ENCODE measurements at regions not wholly inside any gene's neighbourhood (a gene's known extent, or its start where the extent isn't known, plus 50 kb on each side); places are given as distances from the start of the nearest gene placed in this dataset.

DNA sequence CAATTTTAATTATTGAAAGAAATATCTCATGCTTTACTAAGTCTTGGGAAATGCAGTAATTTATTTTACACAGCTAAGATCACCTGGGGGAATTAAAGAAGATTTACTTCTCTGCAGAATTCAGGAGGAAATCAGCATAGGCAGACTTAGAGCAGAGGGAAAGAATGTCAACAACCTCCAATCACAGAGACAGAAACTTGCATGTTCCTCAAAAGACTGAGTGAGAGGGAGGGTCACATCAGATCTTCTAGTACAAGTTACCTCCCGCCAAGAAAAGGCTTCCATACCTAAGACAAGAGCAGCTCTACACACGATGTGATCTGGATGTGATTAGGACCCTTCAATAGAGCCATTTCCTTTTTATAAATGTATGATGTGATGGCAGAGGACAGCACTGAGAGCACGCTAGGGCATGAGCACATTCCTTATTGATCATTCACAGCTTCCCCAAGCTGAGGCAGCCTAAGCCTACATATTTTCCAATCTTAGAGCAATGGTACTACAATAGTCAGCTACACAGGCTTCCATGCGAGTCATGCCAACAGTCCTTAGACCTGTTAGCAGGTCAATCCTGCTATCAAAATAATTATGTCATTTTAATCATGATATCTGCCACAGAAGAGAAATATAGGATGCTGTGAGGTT is 403.3 kb downstream of the ETNK1 start:
- no peaks in the 10 kb centered on the region for H3K27me3 ChIP-seq (ENCODE audit: control insufficient read depth, insufficient read depth, low read length)
- no peak overlapping the region for H3K4me3 ChIP-seq (ENCODE audit: low read depth, low read length)
- TF ChIP-seq, protein P1, sequence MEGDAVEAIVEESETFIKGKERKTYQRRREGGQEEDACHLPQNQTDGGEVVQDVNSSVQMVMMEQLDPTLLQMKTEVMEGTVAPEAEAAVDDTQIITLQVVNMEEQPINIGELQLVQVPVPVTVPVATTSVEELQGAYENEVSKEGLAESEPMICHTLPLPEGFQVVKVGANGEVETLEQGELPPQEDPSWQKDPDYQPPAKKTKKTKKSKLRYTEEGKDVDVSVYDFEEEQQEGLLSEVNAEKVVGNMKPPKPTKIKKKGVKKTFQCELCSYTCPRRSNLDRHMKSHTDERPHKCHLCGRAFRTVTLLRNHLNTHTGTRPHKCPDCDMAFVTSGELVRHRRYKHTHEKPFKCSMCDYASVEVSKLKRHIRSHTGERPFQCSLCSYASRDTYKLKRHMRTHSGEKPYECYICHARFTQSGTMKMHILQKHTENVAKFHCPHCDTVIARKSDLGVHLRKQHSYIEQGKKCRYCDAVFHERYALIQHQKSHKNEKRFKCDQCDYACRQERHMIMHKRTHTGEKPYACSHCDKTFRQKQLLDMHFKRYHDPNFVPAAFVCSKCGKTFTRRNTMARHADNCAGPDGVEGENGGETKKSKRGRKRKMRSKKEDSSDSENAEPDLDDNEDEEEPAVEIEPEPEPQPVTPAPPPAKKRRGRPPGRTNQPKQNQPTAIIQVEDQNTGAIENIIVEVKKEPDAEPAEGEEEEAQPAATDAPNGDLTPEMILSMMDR (IDR thresholded peaks at IDR 0.05; ENCODE audit: insufficient read depth, low read length, poor library complexity, severe bottlenecking) = no peak
- no peak for DNase-seq (ENCODE audit: low read depth)
- no peaks in the 10 kb centered on the region for H3K36me3 ChIP-seq (ENCODE audit: control insufficient read depth, insufficient read depth, low read length)

DNA sequence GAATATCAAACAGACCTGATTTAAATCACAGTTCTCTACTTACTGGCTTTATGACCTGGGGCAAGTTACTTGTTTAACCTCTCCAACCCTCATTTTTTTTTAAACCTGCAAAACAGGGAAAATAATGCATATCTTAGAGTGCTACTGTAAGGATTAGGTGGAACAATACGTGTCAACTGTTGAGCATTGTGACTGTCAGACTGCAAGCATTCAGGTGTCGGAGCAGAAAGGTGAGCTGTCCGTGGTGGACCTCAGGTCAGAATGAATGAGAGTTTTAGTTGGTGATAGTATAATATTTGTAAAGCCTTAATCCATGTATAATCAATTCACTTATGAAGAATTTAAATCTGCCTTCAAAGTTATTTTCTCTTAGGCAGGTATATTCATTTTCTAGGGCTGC is 404.2 kb downstream of the ETNK1 start:
- TF ChIP-seq, protein P1 (IDR thresholded peaks at IDR 0.05; ENCODE audit: insufficient read depth, low read length, poor library complexity, severe bottlenecking) = no peak
- DNase-seq (ENCODE audit: low read depth) = no peak
- H3K36me3 ChIP-seq (ENCODE audit: control insufficient read depth, insufficient read depth, low read length) = no peaks in the 10 kb centered on the region
- H3K27me3 ChIP-seq (ENCODE audit: control insufficient read depth, insufficient read depth, low read length) = no peaks in the 10 kb centered on the region
- H3K4me3 ChIP-seq (ENCODE audit: low read depth, low read length) = no peak overlapping the region

DNA sequence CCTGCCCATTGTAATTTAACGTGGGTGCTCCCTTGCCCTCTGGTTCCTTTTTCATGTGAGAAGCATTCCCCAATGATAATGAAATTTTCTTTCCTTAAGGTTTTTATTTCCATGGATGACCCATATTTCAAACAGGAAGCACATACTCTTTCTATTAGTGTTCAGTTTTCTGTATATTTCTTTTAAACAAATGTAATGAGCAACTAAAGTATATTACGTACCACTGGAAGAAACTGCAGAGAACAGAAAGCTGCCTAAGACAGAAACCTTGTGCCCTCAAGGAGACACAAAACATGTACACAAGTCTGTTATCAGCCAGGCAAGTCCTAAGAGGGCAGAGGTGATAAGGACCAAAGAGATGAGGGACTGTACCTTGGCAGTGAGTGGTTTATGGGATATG is 414.9 kb downstream of the ETNK1 start:
- no peak overlapping the region for H3K4me3 ChIP-seq (ENCODE audit: low read depth, low read length)
- no peaks in the 10 kb centered on the region for H3K36me3 ChIP-seq (ENCODE audit: control insufficient read depth, insufficient read depth, low read length)
- no peak for DNase-seq (ENCODE audit: low read depth)
- no peaks in the 10 kb centered on the region for H3K27me3 ChIP-seq (ENCODE audit: control insufficient read depth, insufficient read depth, low read length)
- TF ChIP-seq, protein P1 (IDR thresholded peaks at IDR 0.05; ENCODE audit: insufficient read depth, low read length, poor library complexity, severe bottlenecking) = no peak

DNA sequence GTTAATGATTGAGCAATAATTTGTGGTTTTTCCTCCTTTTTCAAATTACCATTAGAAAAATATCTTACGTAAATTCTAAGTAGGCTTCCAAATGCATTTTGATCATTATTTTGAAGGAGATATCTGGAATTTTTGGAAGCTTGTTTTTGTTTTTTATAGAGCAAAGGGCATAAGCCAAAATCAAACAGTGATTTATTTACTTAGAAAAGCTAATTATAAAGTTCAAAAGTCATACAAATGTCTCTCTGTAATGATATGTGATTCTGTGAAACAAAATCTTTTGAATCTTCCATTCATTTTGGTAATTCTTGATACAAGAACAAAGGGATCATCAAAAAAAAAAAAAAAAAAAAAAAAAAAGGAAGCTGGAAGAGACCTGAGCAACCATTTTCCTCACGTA is 416.8 kb downstream of the ETNK1 start:
- no peak for DNase-seq (ENCODE audit: low read depth)
- H3K27me3 ChIP-seq (ENCODE audit: control insufficient read depth, insufficient read depth, low read length) = no peaks in the 10 kb centered on the region
- TF ChIP-seq, protein P1 (IDR thresholded peaks at IDR 0.05; ENCODE audit: insufficient read depth, low read length, poor library complexity, severe bottlenecking) = no peak

DNA sequence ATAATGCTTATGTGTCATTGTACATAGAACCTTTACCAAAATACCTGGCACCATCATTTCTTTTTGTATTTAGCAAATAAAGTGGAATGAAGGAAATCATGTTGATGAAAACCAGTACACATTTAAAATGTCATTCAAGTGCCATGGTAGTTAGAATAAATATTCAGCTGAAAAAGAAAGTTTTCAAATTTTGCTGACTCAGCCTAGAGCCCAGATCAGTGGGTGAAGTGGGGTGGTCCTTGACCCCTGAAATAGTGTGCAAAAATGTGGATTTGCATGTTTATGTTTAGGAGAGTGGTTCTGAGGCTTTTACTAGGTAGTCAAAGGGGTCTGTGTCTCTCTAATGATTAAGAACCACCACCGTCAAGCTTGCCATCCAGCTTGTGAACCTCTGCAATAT is 418.7 kb downstream of the ETNK1 start:
- DNase-seq (ENCODE audit: low read depth) = no peak
- no peaks in the 10 kb centered on the region for H3K36me3 ChIP-seq (ENCODE audit: control insufficient read depth, insufficient read depth, low read length)
- no peak overlapping the region for H3K4me3 ChIP-seq (ENCODE audit: low read depth, low read length)
- H3K27me3 ChIP-seq (ENCODE audit: control insufficient read depth, insufficient read depth, low read length) = no peaks in the 10 kb centered on the region
- TF ChIP-seq, protein P1 (IDR thresholded peaks at IDR 0.05; ENCODE audit: insufficient read depth, low read length, poor library complexity, severe bottlenecking) = no peak

More for the DNA sequence above, 416.8 kb downstream of the ETNK1 start:
- H3K36me3 ChIP-seq (ENCODE audit: control insufficient read depth, insufficient read depth, low read length) = no peaks in the 10 kb centered on the region
- no peak overlapping the region for H3K4me3 ChIP-seq (ENCODE audit: low read depth, low read length)

DNA sequence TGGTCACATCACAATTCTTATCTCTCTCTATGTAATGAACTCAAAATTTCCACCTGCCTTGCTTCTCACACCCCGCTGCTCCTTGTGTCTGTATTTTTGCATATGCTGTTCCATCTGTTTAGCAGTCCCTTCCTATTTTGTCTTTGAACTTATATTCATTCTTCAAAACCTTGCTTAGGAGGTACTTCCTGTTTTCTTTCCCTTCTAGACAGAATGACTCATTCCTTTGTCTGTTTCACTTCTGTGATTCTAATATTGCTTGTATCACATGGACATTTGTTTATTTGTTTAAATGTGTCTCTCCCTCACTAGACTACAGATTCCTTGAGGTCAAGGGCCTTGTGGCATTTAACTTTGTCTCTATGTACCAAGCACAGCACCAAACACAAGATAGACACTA is 424.2 kb downstream of the ETNK1 start:
- Histone ChIP-seq H3K27me3 (ENCODE audit: control insufficient read depth, insufficient read depth, low read length) (no peaks in the 10 kb centered on the region), H3K36me3 (ENCODE audit: control insufficient read depth, insufficient read depth, low read length) (no peaks in the 10 kb centered on the region), H3K4me3 (ENCODE audit: low read depth, low read length) (no peak overlapping the region)
- TF ChIP-seq, protein P1 (IDR thresholded peaks at IDR 0.05; ENCODE audit: insufficient read depth, low read length, poor library complexity, severe bottlenecking) = no peak
- no peak for DNase-seq (ENCODE audit: low read depth)

All from kidney epithelial cell (primary cell).